Umbilical cord (tissue), 1 donor: ENCODE measurements at regions not wholly inside any gene's neighbourhood (a gene's known extent, or its start where the extent isn't known, plus 50 kb on each side); places are given as distances from the start of the nearest gene placed in this dataset.

ENCODE experiments used
- DNase-seq: peaks from one replicate; pipeline ENCODE4 v3.0.0-alpha.2; 2015; ENCODE audit warnings: low spot score

DNA sequence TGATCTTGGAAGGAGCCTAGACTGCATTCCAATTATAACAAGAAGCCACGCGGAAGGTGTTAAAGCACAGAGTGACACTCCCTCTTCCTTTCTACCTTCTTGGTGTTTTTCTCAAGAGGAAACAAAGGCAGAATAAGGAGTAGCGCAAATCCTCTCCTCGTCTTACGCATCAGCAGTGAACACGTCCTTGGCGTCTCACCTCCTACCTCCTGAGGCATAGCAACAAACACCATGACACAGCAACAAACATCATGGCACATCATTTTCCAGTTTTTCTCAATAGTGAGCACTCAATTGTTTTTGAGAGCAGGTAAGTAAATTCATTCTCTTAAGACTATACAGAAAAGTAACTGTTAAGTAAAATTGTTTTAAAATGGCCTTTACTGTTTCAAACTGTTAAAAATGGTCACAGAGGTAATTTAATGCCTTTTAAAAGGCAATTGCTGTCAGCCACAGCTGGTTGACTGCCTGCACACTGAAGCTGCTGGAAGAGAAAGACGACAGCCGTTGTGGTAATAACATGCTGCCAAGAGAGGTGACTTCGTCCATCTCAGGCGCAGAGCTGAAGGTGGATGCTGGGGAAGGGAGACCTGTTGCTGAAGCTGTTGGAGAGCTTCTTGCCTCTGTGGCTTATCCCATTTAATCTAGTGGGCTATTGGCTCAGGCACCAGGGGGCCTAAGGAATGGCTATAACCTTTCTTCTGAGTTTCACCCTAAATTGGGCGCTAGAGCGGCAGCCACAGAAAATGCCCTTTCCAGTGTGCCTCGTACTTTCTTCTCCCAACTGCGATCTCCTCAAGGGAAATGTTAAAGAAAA is 703.7 kb downstream of the UQCRFS1 start:
- no peak for DNase-seq

DNA sequence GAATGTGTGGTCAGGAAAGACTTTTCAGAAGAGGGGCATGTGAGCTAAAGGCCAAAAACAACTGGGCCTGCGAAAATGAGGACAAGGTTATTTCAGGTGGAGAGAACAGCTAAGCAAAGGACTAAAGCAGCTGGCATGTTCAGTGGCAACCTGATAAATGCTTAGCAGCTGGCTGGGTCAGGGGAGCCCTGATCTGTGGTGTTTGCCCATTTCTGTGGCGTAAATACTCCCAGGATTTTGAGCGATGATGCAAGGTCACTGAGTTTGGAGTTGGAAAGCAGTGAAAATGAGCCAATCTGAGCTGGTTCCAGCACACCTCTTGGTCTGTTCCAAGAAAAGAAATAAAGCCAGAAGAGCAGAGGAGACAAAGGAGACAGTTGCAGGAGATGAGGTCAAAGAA is 704.3 kb downstream of the UQCRFS1 start:
- no peak for DNase-seq

DNA sequence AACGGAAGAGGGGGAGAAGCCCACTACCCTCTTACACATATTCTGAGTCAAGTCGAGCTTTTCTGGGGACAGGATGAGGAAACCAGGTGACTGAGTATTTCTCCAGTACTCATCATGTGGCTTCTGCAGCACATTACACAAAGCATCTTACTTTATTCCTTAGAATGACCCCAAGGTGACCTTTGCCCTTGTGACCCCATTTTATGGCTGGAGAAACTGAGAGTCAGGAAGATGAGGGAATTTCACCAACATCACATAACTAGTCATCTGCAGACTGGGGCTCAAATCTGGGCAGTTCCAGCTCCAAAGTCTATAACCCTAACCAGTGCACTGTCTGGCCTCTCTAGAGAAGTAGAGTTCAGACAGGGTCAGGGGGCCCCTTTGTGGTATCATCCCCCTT is 707.0 kb downstream of the UQCRFS1 start:
- no peak for DNase-seq

DNA sequence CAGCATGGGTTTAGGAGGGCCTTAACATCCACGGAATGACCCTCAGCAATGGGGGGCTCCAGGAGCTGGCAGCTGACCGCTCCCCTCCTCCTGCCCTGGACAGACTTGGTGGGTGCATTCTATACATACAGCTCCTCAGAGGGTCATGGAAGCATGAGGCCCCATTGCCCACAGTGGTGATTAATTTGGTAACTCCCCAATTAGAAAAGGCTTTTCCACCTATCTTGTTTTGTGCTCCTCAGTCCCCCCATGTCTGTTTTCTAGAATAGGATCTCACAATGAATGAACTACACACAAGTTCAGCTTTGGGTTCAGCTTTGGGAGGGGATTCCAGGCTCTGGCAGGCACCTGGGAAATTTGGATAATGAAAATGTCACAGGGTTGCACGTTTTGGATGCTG is 707.8 kb downstream of the UQCRFS1 start:
- no peak for DNase-seq

DNA sequence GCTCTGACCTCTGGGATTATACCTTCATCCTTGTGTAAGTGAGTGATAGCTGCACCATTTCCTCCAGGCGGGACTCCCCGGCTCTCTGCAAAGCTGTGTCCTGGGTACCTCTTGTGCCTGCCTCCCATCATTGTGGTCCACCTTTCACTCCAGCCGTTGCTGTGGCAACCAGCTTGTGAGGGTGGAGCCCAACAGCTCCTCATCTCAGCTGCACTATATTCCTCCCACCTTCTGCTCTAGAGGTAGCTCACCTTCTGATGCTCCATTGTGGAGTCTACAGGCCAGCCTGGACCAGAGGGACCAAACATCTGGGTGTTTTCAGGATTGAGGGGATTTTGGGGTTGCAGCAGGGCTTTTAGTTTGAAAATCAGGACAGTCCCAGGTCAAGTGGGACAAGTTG is 708.2 kb downstream of the UQCRFS1 start:
- DNase-seq: no peak

DNA sequence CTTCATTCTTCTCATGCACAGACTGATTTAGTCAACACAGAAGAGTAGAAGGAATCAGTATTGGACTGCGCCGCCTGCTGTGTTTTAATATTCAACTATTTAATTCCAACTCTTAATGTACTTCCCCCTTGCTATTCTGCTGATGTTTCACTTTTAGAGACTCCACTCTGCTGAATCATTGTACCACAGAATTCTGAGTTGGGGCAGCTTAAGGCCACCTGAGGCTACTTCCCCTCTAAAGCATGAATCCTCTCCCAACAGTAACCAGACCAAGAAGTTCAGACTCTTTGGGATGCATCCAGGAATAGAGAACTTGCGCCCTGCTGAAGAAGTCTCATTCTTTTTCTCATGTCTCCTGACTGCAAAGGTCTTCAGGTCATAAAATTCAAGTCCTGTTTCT is 708.8 kb downstream of the UQCRFS1 start:
- DNase-seq: peak; percentile 40

DNA sequence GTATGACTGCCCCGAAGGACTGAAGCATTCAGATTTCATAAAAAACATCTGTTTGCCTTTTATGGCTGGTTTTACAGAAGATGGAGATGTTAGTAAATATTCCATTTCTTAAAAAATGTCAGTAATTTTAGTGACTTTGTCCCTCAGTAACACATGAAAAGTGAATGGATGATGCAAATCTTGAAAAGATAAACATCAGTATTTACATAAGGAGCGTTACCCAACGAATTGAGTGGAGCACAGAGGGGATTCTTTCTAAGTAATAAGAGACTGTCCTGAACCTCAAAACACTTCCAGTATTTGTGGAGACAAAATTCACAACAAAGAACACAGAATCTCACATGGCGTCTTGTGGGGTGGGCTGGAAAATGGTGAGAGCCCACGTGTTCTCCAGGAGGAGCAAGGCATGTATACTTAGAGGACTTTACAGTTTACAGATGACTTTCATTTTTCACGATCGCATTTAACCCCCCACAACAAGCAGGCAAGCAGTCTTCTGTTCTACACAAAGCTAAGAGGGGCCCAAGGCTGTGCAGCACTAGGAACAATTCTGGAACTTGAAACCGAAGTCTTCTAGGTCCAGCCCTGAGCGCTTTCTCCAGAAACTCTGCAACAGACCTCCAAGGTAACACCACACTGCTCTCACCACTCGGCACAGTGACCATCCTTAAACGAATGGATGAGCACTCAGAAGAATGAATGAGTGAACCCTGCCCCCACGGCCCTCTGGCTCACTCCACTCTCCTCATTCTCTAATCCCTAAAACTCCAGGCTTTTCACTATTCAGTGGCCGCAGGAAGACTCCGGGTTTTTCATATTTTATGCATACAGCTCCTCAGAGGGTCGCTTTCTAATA is 709.8 kb downstream of the UQCRFS1 start:
- DNase-seq: no peak

DNA sequence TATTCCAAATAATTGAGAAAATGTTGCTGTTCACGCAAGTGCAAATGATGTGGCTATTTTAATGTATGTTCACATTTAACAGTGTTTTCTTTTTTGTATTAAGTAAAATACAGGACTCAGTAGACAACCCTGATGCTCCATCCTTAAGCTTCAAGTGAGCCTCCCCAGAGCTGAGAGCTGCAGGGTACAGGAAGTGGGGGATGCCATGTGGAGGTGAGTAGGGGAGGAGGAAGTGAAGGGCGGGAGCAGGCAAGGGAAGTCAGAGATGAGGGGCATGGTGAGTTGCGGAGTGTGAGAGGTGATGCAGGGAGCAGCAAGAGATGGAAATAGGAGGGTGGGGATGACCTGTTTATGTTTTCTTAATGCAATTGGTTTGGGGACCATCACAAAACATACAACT is 711.0 kb downstream of the UQCRFS1 start:
- DNase-seq: no peak

DNA sequence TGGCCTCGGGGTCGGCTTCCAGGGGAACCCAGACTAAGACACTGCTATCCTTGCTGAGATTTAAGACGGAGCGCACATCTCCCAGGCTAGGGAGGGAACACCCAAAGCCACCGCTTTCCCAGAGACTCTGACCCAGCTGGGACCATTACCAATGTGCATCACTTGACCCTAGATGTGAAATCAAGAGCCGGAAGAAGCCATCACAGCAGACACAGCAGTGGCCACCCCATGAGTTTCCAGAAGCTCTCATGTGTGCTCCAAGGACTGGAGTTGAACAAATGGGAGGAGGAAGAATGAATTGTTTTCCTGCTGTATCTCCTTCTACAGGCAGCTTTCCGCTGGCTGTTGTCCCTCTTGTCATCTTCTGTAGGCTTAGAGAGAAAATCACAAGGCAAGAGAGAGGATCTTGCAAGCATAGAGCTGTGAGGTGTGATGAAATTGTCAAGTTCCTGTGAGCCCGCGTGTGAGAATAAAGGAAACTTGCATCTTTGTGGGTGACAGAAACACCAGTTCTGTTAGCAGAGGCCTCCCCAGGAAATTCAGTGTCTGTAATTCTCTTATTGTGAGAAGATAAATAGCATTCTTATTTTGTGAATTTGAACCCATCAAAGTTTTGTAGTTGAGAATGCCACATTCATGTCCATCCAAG is 711.8 kb downstream of the UQCRFS1 start:
- DNase-seq: no peak

DNA sequence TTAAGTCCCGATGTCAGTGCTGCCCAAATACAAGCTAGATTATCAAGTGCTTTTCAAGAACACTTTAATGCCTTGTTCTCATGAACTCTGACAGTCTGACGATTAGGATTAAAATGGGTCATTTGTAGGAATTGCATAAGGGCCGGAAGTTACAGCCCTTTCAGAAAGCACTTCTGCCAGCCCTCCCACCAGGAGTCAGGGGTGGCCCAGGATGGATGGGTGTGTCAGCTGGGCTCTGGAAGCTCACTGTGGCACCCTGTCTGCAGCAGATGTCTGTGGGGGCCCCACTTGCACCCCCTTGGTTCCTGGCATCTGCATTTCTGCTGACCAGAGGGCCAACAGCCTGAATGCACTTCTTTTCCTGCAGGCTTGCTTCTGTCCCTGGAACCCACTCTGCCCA is 712.7 kb downstream of the UQCRFS1 start:
- DNase-seq: no peak

DNA sequence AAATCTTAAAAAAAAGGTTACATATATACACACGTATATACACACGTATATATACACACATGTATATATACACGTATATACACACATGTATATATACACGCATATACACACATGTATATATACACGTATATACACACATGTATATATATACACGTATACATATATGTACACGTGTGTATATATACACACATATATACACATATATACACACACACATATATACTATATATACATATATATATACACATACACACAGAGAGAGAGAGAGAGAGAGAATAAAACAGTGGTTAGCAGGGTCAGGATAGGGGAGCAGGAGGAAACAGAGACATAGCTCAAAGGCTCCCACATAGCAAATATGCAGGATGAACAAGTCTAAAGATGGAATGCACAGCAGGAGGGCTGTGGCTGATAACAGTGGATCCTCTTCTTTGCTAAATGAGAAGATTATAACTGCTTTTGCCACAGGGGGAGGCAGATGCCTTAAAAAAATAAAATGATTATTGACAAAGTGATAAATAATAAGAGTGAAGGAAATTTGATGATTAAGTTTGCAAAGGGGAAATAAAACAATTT is 714.5 kb downstream of the UQCRFS1 start:
- DNase-seq: no peak

DNA sequence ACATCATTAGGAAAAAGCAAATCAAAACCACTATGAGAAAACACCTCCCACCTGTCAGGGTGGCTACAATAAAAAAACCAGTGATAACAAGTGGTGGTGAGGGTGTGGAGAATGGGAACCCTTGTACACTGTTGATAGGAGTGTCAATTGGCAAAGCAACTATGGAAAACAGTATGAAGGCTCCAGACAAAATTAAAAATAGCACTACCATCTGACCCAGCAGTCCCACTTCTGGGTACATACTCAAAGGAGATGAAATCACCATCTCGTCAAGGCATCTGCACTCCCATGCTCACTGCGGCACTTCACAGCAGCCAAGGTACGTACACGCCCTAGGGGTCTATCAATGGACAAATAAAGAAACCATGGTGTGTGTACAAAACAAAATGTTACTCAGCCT is 715.1 kb downstream of the UQCRFS1 start:
- DNase-seq: no peak

DNA sequence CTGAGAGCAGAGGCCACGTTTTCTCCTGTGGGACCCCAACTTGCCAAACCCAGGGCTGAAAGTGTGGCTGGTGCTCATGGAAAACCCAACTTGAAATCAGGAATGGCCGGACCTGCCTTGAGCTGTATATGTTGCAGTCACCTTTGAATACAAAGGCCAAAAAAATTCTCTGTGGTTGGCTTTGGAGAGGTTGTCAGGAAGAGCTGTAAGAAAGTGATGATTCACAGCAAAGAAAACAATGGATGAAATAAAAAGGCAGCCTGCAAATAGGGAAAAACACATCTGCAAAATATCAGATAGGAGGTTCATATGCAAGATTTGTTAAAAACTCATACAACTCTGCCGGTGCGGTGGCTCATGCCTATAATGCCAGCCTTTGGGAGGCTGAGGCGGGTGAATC is 715.8 kb downstream of the UQCRFS1 start:
- DNase-seq: no peak

DNA sequence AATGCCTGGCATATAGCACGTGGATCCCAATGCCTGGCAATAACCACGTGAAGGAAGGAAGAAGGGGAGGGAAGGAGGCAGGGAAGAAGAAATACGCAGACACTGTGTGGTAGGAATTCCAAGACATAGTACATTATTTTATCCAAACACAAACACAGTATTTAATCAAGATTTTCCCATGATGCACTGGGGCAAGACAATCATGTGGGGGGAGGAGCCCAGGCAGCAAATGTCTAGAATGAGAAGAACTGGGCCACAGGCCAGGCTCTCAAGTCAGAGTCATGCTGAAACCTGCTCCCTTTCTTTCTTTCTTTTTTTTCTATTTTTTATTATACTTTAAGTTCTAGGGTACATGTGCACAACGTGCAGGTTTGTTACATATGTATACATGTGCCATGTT is 717.9 kb downstream of the UQCRFS1 start:
- no peak for DNase-seq

DNA sequence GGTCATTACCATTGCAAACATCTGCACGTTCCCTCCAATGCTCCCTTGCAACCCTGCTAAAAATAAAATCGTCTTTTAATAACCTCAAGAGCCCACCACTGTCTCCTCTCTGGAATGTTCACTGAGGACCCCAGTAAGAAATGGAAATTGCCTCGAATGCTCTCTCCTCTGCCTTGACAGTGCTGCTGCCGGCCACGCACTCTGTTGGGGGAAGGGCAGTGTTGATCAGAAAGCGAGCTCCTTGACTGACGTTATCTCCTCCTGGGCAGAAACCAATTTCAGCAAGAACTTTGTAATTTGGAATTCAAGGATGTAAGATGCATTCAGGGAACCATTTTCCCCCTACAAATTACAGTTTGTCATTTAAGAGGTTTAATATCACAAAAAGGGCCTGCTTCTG is 718.5 kb downstream of the UQCRFS1 start:
- DNase-seq: no peak

DNA sequence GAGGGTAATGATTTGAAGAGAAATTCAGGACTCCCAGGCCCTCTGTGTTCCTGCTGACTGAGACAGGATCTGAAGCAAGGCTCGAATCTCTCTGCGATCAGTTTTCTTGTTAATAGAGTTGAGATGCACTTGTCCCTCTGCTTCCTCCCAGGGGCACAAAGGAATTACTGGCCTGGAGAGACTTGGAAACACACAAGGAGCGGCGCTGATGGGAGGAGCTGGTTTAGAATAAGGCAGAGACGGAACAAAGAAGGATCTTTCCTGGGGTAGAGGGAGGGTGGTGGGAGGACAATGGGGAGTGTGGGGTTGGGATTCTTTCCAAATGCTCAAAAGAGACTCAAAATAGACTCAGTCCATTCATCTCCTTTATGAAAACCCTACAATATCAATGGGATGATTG is 719.1 kb downstream of the UQCRFS1 start:
- DNase-seq: no peak

DNA sequence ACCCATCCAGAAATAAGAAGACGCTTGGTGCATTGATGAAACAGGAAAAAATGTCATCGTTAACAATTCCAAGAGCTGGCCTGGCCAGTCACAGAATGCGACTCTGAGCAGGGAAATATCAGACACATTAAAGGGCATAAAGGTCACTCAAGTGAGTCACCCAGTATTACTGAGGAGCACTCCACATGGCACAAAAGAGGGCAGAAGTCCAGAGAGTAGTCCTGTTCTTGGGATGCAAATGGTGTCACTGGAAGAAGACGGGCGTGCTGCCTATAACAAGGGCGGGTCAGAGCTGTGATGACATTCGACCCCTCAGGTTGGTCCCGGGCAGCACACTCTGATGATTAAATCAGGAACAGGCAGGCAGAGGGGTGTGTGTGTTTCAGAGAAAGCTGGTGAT is 720.3 kb downstream of the UQCRFS1 start:
- DNase-seq: no peak

DNA sequence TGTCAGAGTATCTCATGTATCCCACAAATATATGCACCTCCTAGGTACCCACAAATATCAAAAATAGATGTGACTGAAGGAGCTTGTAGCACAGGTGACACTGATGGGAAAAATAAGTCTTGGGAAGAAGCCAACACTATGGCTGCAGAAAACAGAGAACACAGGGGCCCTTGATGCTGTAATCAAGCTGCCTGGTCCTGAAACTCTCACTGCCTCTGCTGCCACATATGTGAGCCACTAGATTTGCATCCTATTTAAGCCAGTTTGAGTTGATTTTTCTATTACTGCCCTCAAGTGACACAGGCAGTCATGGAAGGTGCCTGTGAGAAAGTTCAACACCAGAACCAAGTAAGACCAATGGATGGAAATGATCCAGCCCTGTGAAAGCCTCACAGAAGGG is 720.8 kb downstream of the UQCRFS1 start:
- DNase-seq: no peak

DNA sequence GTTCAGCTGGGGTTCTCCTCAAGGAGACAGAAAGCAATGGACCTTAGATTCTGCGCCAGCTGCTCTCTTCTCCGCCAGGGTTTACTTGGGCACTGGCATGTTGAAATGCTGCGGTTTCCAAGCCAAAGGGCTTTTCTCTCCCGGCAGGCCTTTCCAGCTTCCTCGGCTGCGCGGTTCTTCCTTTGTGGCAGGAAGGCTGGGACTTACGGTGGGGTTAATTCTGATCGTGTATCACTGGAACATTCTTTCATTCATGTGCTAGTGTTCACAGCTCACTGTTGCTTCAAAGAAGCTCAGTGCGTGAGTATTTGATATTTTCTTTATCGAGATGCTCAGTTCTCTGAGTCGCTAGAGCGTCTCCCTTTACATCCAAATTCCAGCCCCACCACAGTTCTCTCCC is 723.2 kb downstream of the UQCRFS1 start:
- no peak for DNase-seq

DNA sequence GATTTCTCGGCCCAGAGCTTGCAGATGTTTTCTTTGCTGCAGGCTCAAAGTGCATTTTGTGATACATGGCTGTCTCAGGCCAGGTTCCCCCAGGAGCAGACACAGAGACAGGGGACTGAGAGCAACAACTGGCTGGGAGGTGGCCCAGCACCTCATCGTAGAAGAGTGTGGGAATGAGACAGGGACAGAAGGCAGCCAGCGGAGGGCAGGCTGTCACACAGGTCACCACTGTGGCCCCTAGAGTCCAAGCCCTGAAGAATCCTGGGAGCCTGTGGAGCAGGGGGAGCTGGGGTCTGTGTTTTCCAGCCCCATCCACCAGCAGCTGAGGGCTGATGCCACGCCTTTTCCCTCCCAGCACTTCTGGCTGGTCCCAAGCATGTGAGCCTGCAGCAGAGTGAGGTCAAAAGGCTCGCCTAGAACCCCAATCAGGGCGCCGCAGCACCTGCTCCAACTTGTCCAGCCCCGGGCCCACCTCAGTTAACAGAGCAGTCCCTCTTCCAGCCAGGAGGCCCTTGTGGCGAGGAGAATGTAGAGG is 723.8 kb downstream of the UQCRFS1 start:
- DNase-seq: no peak

DNA sequence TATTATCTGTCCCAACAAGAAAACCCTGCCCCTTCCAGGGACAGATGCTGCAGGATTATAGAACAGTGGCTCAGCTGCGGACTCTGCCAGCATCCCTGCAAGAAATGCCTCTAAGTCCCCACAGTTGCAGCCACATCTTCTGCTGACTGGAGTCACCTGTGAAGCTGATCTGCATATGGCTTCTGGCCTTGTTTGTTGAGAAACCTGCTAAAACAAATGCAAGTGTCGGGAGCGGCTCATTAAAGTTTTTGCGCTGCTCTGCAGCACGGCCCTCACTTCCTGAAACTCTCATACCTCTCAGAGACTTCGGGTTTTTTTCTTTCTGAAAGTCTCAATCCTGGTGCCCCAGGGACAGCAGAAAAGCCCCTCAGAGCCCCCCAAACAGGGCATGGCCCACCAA is 725.0 kb downstream of the UQCRFS1 start:
- DNase-seq: no peak

DNA sequence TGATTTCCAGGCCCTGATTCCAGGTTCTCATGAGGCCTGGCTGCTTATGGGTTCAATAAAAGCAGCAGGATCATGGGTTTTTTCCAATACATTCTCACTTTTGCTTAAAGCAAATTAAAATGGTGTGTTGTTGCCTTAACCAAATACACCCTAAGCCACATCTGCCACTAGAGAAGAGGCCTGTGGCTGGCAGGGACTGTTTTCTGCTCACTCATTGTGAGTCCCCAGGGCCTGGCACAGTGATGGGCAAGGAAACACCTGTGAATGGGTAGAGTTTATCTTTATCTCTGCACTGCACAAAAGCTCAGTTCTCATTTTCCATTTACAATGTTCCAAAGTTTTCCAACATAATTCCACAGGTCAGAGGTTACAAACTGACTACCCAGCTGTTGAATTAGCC is 726.0 kb downstream of the UQCRFS1 start:
- DNase-seq: no peak
